ENCODE measurements at regions not wholly inside any gene's neighbourhood (a gene's known extent, or its start where the extent isn't known, plus 50 kb on each side); places are given as distances from the start of the nearest gene placed in this dataset.

DNA sequence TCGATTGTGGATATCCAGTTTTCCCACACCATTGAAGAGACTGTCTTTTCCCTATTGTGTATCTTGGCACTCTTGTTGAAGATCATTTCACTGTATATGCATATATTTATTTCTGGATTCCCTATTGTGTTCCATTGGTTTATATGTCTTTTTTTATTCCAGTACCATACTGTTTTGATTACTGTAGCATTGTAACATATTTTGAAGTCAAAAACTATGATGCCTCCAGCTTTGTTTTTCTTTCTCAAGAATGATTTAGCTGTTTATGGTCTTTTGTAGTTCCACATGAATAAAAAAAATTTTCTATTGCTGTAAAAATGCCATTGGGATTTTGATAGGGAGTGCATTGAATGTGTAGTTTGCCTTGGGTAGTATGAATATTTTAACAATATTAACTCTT lies 128.1 kb upstream of the SLC38A2 start:
- TF ChIP-seq SP1 (IDR thresholded peaks at IDR 0.05): no peak
- no peak for TF ChIP-seq BHLHE40 (IDR thresholded peaks at IDR 0.05; ENCODE audit: borderline replicate concordance)
- TF ChIP-seq FOXM1 (IDR thresholded peaks at IDR 0.05; ENCODE audit: borderline replicate concordance): no peak
- TF ChIP-seq SUZ12 (IDR thresholded peaks at IDR 0.05): no peak
- no peak for TF ChIP-seq NFRKB (IDR thresholded peaks at IDR 0.05)
- TF ChIP-seq FOXA1 (IDR thresholded peaks at IDR 0.05): no peak
- no peak for TF ChIP-seq ZNF384 (IDR thresholded peaks at IDR 0.05)
- TF ChIP-seq L3MBTL2 (conservative IDR thresholded peaks at IDR 0.05): no peak
- no peak for TF ChIP-seq FOXK2 (IDR thresholded peaks at IDR 0.05)
- no peak for TF ChIP-seq LEF1 (IDR thresholded peaks at IDR 0.05; ENCODE audit: borderline replicate concordance)
- TF ChIP-seq HDGF (IDR thresholded peaks at IDR 0.05; ENCODE audit: borderline replicate concordance): no peak
- no peak for TF ChIP-seq ARNT (IDR thresholded peaks at IDR 0.05)

Data from HEK293T (cell line).